Neural cell (in vitro differentiated cells): ENCODE measurements at regions not wholly inside any gene's neighbourhood (a gene's known extent, or its start where the extent isn't known, plus 50 kb on each side); places are given as distances from the start of the nearest gene placed in this dataset.

Experiments used
- EP300 ChIP-seq: fragments of 450-650 bp; conservative IDR thresholded peaks from 2 replicates; pipeline ENCODE4 v1.6.1; 2014; ENCODE audit warnings: antibody characterized with exemption, mild to moderate bottlenecking, moderate library complexity; ENCODE audit not compliant: poor library complexity, severe bottlenecking
- EZH2 ChIP-seq: fragments of 200-600, 300-800 bp; shearing (Covaris generic), sonication (generic); IDR thresholded peaks from 2 replicates; pipeline ENCODE4 v1.6.1; 2014; ENCODE audit warnings: antibody characterized with exemption, low read length, borderline replicate concordance, mild to moderate bottlenecking; ENCODE audit not compliant: insufficient read depth, poor library complexity, severe bottlenecking
- RAD21 ChIP-seq: fragments of 450-650 bp; conservative IDR thresholded peaks from 2 replicates; pipeline ENCODE4 v1.6.1; 2014; ENCODE audit warnings: antibody characterized with exemption, mild to moderate bottlenecking, moderate library complexity
- TF ChIP-seq, protein P1 (sequence below): fragments of 450-650 bp; IDR thresholded peaks from 2 replicates; pipeline ENCODE4 v1.5.1; 2014; ENCODE audit warnings: antibody characterized with exemption, mild to moderate bottlenecking, moderate library complexity; ENCODE audit not compliant: poor library complexity, severe bottlenecking

DNA sequence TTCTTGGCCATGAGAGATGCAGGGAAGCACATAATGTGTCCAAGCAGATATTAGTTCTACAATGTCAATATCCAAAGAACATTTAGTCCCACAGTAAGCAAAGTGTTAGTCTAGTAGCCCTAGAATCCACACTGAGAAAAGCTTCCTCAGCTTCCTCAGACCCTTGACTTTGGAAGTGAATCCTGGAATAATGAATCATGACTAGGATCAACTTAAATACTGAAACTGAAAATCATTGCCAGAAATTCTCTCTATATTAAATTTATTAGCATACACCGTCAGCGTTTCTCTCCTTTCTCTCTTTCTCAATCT, 356.9 kb upstream of the ACVR2A start:
- TF ChIP-seq, protein P1, sequence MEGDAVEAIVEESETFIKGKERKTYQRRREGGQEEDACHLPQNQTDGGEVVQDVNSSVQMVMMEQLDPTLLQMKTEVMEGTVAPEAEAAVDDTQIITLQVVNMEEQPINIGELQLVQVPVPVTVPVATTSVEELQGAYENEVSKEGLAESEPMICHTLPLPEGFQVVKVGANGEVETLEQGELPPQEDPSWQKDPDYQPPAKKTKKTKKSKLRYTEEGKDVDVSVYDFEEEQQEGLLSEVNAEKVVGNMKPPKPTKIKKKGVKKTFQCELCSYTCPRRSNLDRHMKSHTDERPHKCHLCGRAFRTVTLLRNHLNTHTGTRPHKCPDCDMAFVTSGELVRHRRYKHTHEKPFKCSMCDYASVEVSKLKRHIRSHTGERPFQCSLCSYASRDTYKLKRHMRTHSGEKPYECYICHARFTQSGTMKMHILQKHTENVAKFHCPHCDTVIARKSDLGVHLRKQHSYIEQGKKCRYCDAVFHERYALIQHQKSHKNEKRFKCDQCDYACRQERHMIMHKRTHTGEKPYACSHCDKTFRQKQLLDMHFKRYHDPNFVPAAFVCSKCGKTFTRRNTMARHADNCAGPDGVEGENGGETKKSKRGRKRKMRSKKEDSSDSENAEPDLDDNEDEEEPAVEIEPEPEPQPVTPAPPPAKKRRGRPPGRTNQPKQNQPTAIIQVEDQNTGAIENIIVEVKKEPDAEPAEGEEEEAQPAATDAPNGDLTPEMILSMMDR = no peak
- TF ChIP-seq EZH2 = no peak
- TF ChIP-seq EP300 = no peak
- TF ChIP-seq RAD21 = no peak
